ENCODE measurements at regions not wholly inside any gene's neighbourhood (a gene's known extent, or its start where the extent isn't known, plus 50 kb on each side); places are given as distances from the start of the nearest gene placed in this dataset.
"Not testable (repeated sequence)": the region's sequence is repeated elsewhere in the genome, so short reads cannot be mapped to it uniquely, and the experiment has no call there.

GRCh38 chr1:64348270-64348960, 121.5 kb upstream of the CACHD1 start:
- H3K9me3 Mint-ChIP-seq = peaks cover 0 to 3% (median 0%) of the 10 kb centered on the region in 7 donors
- H3K36me3 Mint-ChIP-seq = no peaks in the 10 kb centered on the region
- DNase-seq = no peak

GRCh38 chr1:64348961-64349648, 120.8 kb upstream of the CACHD1 start:
- Histone ChIP-seq H3K79me2 (ENCODE audit: insufficient read depth, low read length) (no peaks in the 10 kb centered on the region), H2AFZ (ENCODE audit: insufficient read depth, low read depth, low read length, poor library complexity, severe bottlenecking) (no peak overlapping the region), H3K4me1 (ENCODE audit: control insufficient read depth in 1 of 2, insufficient read depth in 2 of 2, low read length in 2 of 2) (no peaks in the 10 kb centered on the region), H3K4me3 (replicated peaks in 1 of 3; ENCODE audit: low read depth in 2 of 3, low read length in 3 of 3) (no peak overlapping the region), H4K20me1 (ENCODE audit: insufficient read depth, low read length) (no peaks in the 10 kb centered on the region), H3K27ac (ENCODE audit: low read depth in 1 of 2, low read length in 2 of 2) (no peak overlapping the region), H3K4me2 (replicated peaks; ENCODE audit: extremely low read depth, low read length, poor library complexity, severe bottlenecking) (no peak overlapping the region), H3K27me3 (ENCODE audit: control insufficient read depth in 2 of 2, insufficient read depth in 2 of 2, low read length in 2 of 2) (no peaks in the 10 kb centered on the region), H3K9ac (ENCODE audit: insufficient read depth, low read length, poor library complexity, severe bottlenecking) (no peak overlapping the region), H3K36me3 (replicated peaks in 1 of 2; ENCODE audit: control insufficient read depth in 1 of 2, insufficient read depth in 2 of 2, low read length in 2 of 2) (no peaks in the 10 kb centered on the region), H3K9me3 (replicated peaks in 1 of 2; ENCODE audit: control insufficient read depth in 1 of 2, insufficient read depth in 1 of 2, low read length in 2 of 2) (no peaks in the 10 kb centered on the region)
- Mint-ChIP-seq H3K27me3 (ENCODE audit: low read depth in 3 of 3) (no peaks in the 10 kb centered on the region), H3K4me1 (no peaks in the 10 kb centered on the region), H3K4me3 (no peak overlapping the region), H3K27ac (no peak overlapping the region), H3K9me3 (peaks cover 0 to 3% (median 0%) of the 10 kb centered on the region in 7 donors), H3K36me3 (no peaks in the 10 kb centered on the region)
- TF ChIP-seq CTCF (IDR thresholded peaks at IDR 0.05) = no peak
- 86% methylated on average over 6 of the region's 6 CpGs for WGBS (ENCODE audit: insufficient coverage)
- DNase-seq = no peak
- intact Hi-C loops (cut with micrococcal nuclease) = no loop called here

More at GRCh38 chr1:64348270-64348960, 121.5 kb upstream of the CACHD1 start:
- H2AFZ ChIP-seq (ENCODE audit: insufficient read depth, low read depth, low read length, poor library complexity, severe bottlenecking) = no peak overlapping the region
- no peaks in the 10 kb centered on the region for H3K27me3 ChIP-seq (ENCODE audit: control insufficient read depth in 2 of 2, insufficient read depth in 2 of 2, low read length in 2 of 2)
- H3K4me1 Mint-ChIP-seq = no peaks in the 10 kb centered on the region
- no peak overlapping the region for H3K27ac ChIP-seq (ENCODE audit: low read depth in 1 of 2, low read length in 2 of 2)
- 94% methylated on average over 3 of the region's 4 CpGs for WGBS (ENCODE audit: insufficient coverage)
- TF ChIP-seq CTCF (IDR thresholded peaks at IDR 0.05) = no peak
- H3K27ac Mint-ChIP-seq = no peak overlapping the region
- no peaks in the 10 kb centered on the region for H3K36me3 ChIP-seq (replicated peaks in 1 of 2; ENCODE audit: control insufficient read depth in 1 of 2, insufficient read depth in 2 of 2, low read length in 2 of 2)
- H3K79me2 ChIP-seq (ENCODE audit: insufficient read depth, low read length) = no peaks in the 10 kb centered on the region
- H3K4me1 ChIP-seq (ENCODE audit: control insufficient read depth in 1 of 2, insufficient read depth in 2 of 2, low read length in 2 of 2) = no peaks in the 10 kb centered on the region
- intact Hi-C loops (cut with micrococcal nuclease) = no loop called here
- no peak overlapping the region for H3K4me2 ChIP-seq (replicated peaks; ENCODE audit: extremely low read depth, low read length, poor library complexity, severe bottlenecking)
- H3K27me3 Mint-ChIP-seq (ENCODE audit: low read depth in 3 of 3) = peaks cover 0 to 2% (median 0%) of the 10 kb centered on the region in 3 donors
- no peaks in the 10 kb centered on the region for H3K9me3 ChIP-seq (replicated peaks in 1 of 2; ENCODE audit: control insufficient read depth in 1 of 2, insufficient read depth in 1 of 2, low read length in 2 of 2)
- no peak overlapping the region for H3K9ac ChIP-seq (ENCODE audit: insufficient read depth, low read length, poor library complexity, severe bottlenecking)
- no peak overlapping the region for H3K4me3 Mint-ChIP-seq
- H4K20me1 ChIP-seq (ENCODE audit: insufficient read depth, low read length) = no peaks in the 10 kb centered on the region
- no peak overlapping the region for H3K4me3 ChIP-seq (replicated peaks in 1 of 3; ENCODE audit: low read depth in 2 of 3, low read length in 3 of 3)

- H3K36me3 Mint-ChIP-seq; H3K27ac Mint-ChIP-seq; H4K20me1 ChIP-seq (ENCODE audit: insufficient read depth, low read length); H3K27me3 ChIP-seq (ENCODE audit: control insufficient read depth in 2 of 2, insufficient read depth in 2 of 2, low read length in 2 of 2); H3K4me3 ChIP-seq (replicated peaks in 1 of 3; ENCODE audit: low read depth in 2 of 3, low read length in 3 of 3); H3K9ac ChIP-seq (ENCODE audit: insufficient read depth, low read length, poor library complexity, severe bottlenecking); DNase-seq; H3K36me3 ChIP-seq (replicated peaks in 1 of 2; ENCODE audit: control insufficient read depth in 1 of 2, insufficient read depth in 2 of 2, low read length in 2 of 2); intact Hi-C loops (cut with micrococcal nuclease); H3K79me2 ChIP-seq (ENCODE audit: insufficient read depth, low read length); H2AFZ ChIP-seq (ENCODE audit: insufficient read depth, low read depth, low read length, poor library complexity, severe bottlenecking); H3K9me3 Mint-ChIP-seq; H3K27ac ChIP-seq (ENCODE audit: low read depth in 1 of 2, low read length in 2 of 2); H3K4me1 ChIP-seq (ENCODE audit: control insufficient read depth in 1 of 2, insufficient read depth in 2 of 2, low read length in 2 of 2); H3K27me3 Mint-ChIP-seq (ENCODE audit: low read depth in 3 of 3); H3K4me2 ChIP-seq (replicated peaks; ENCODE audit: extremely low read depth, low read length, poor library complexity, severe bottlenecking); H3K9me3 ChIP-seq (replicated peaks in 1 of 2; ENCODE audit: control insufficient read depth in 1 of 2, insufficient read depth in 1 of 2, low read length in 2 of 2); H3K4me3 Mint-ChIP-seq; H3K4me1 Mint-ChIP-seq: not testable (repeated sequence)
- no CpG with 5 or more reads among the region's 2 CpGs for WGBS (ENCODE audit: insufficient coverage)
These were observed 114.4 kb upstream of the CACHD1 start for GRCh38 chr1:64355534-64355933.
